K562 (cell line): ENCODE measurements at regions not wholly inside any gene's neighbourhood (a gene's known extent, or its start where the extent isn't known, plus 50 kb on each side); places are given as distances from the start of the nearest gene placed in this dataset.

Experiments used
- CBFB ChIP-seq: sonication (generic); formaldehyde crosslinking; IDR thresholded peaks from 2 replicates; pipeline ENCODE4 v1.4.0; 2020; ENCODE audit warnings: mild to moderate bottlenecking, missing genetic modification reagents
- CTCF ChIP-seq, 3 experiments: IDR thresholded peaks in 2 of 3; conservative IDR thresholded peaks in 1 of 3; 2 replicates each; pipeline ENCODE4 v1.5.1; 2011 to 2012; ENCODE audit warnings: low read length in 3 of 3, mild to moderate bottlenecking in 3 of 3, control low read depth in 2 of 3, improper control_type of control experiment in 1 of 3, inconsistent platforms in 1 of 3, low read depth in 1 of 3, mixed read lengths in 1 of 3, moderate library complexity in 1 of 3; ENCODE audit not compliant: insufficient read depth in 2 of 3
- GATAD2B ChIP-seq: fragments of 450-650 bp; IDR thresholded peaks from 2 replicates; pipeline ENCODE4 v1.6.1; 2017; ENCODE audit warnings: mild to moderate bottlenecking, borderline replicate concordance

GRCh38 chr5:116651653-116652052 is 77.0 kb upstream of the SEMA6A start:
- TF ChIP-seq CBFB (no peak), CTCF (IDR thresholded peaks at IDR 0.05 in 2 of 3, conservative IDR thresholded peaks at IDR 0.05 in 1 of 3; ENCODE audit: insufficient read depth in 2 of 3, low read depth in 1 of 3, low read length in 3 of 3) (no peak), GATAD2B (no peak)
